ENCODE measurements at regions not wholly inside any gene's neighbourhood (a gene's known extent, or its start where the extent isn't known, plus 50 kb on each side); places are given as distances from the start of the nearest gene placed in this dataset.

DNA sequence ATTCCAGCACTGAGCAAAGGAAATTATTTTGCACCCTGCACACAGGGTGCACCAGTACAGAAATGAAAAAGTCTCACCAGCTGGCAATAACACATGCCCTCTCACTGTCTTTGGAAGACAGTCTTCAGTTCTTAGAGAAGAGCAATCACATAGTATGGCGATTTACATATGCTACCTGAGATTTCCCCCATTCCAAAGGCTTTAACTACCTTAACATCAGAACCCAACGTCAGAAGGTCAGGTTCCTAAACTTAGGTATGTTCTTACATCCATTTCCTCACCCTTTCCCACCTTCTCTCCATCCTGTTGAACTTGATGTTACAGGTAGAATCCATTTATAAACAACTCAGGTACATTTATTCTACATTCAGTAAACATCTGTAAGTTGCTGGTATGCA is 167.8 kb downstream of the PAWR start:
- peaks cover 4% of the 10 kb centered on the region; the same call in 1 of the 2 replicates for H3K9me2 ChIP-seq (ENCODE audit: insufficient read depth)
- DNase-seq, result no peak
- no peaks in the 10 kb centered on the region for H3K36me3 ChIP-seq (ENCODE audit: low read depth)
- intact Hi-C loops (cut with micrococcal nuclease; ENCODE audit: unreplicated experiment), result no loop called here
- no peak overlapping the region for H3K4me3 ChIP-seq
- H3F3A ChIP-seq (ENCODE audit: insufficient read depth, low read depth), result no peaks in the 10 kb centered on the region; the same call in 1 of the 2 replicates
- H3K27ac ChIP-seq, result no peak overlapping the region
- H3K4me1 ChIP-seq (replicated peaks; ENCODE audit: insufficient read depth), result no peaks in the 10 kb centered on the region
- H3K27me3 ChIP-seq (ENCODE audit: insufficient read depth, low read depth), result no peaks in the 10 kb centered on the region
- no TSS peak for BruUV-seq (replicated peaks)
- H3K79me2 ChIP-seq (ENCODE audit: low read depth), result no peaks in the 10 kb centered on the region
- ChIA-PET CTCF (interaction anchor here (0.7 kb wide), 1 partner anchor 971 kb away, joined by 4 read pairs; no protein-coding TSS in a partner anchor), POLR2A (ENCODE audit: unreplicated experiment) (no interaction called here)
- H4K20me1 ChIP-seq (ENCODE audit: insufficient read depth), result no peaks in the 10 kb centered on the region
- no peak overlapping the region for H3K4me2 ChIP-seq
- TF ChIP-seq, protein P1, sequence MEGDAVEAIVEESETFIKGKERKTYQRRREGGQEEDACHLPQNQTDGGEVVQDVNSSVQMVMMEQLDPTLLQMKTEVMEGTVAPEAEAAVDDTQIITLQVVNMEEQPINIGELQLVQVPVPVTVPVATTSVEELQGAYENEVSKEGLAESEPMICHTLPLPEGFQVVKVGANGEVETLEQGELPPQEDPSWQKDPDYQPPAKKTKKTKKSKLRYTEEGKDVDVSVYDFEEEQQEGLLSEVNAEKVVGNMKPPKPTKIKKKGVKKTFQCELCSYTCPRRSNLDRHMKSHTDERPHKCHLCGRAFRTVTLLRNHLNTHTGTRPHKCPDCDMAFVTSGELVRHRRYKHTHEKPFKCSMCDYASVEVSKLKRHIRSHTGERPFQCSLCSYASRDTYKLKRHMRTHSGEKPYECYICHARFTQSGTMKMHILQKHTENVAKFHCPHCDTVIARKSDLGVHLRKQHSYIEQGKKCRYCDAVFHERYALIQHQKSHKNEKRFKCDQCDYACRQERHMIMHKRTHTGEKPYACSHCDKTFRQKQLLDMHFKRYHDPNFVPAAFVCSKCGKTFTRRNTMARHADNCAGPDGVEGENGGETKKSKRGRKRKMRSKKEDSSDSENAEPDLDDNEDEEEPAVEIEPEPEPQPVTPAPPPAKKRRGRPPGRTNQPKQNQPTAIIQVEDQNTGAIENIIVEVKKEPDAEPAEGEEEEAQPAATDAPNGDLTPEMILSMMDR (conservative IDR thresholded peaks at IDR 0.05), result no peak
- no peak for TF ChIP-seq EZH2 (IDR thresholded peaks at IDR 0.05; ENCODE audit: low read depth)
- no peaks in the 10 kb centered on the region for H3K9me3 ChIP-seq (ENCODE audit: insufficient read depth, low read depth)
- no peak overlapping the region for H2AFZ ChIP-seq

DNA sequence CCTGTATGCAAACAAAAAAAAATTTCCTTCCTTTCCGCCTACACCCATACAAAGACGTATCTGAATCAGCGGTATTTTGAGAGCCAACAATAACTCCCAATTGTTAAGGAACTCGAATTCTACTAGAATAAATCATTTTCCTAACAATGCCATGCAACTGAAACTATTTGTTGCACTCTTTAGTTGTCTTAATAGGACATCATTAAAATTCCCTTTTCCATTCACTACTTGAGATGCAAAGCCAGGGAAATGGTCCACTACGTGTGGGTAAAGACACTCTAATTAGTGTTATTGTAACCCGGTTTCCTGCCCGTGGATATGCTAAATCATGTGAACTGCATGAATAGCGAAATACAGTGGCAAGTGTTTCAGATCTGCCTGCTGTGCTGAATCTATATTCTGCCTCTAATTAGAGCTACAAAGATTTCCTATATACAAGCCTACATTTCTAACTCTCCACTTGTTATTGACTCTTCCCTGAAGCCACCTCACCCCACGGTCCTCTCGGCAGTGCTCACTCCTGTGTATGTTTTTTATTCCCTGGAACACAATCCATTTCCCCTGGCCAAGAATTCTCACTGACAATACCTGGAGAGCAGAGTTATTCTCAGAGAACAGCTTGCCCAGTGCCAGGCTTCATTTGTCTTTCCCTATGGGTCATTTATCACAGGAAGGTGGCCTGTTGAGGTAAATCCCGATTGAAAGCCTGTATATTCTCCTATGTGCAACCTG is 168.3 kb downstream of the PAWR start:
- CTCF ChIA-PET, result interaction anchor here (0.7 kb wide), 1 partner anchor 971 kb away, joined by 4 read pairs; no protein-coding TSS in a partner anchor
- no peaks in the 10 kb centered on the region; the same call in 1 of the 2 replicates for H3K36me3 ChIP-seq (ENCODE audit: low read depth)
- no peak overlapping the region for H3K27ac ChIP-seq
- H3F3A ChIP-seq (ENCODE audit: insufficient read depth, low read depth), result no peaks in the 10 kb centered on the region; the same call in 1 of the 2 replicates
- H3K4me3 ChIP-seq, result no peak overlapping the region
- no peak overlapping the region for H2AFZ ChIP-seq
- no peaks in the 10 kb centered on the region for H4K20me1 ChIP-seq (ENCODE audit: insufficient read depth)
- intact Hi-C loops (cut with micrococcal nuclease; ENCODE audit: unreplicated experiment), result no loop called here
- no peak overlapping the region for H3K4me2 ChIP-seq
- no TSS peak for BruUV-seq (replicated peaks)
- peaks cover 4% of the 10 kb centered on the region; the same call in 1 of the 2 replicates for H3K9me2 ChIP-seq (ENCODE audit: insufficient read depth)
- POLR2A ChIA-PET (ENCODE audit: unreplicated experiment), result no interaction called here
- H3K9me3 ChIP-seq (ENCODE audit: insufficient read depth, low read depth), result no peaks in the 10 kb centered on the region
- TF ChIP-seq, protein P1 (conservative IDR thresholded peaks at IDR 0.05), result no peak
- TF ChIP-seq EZH2 (IDR thresholded peaks at IDR 0.05; ENCODE audit: low read depth), result no peak
- H3K79me2 ChIP-seq (ENCODE audit: low read depth), result no peaks in the 10 kb centered on the region
- no peaks in the 10 kb centered on the region for H3K4me1 ChIP-seq (replicated peaks; ENCODE audit: insufficient read depth)
- DNase-seq, result no peak
- H3K27me3 ChIP-seq (ENCODE audit: insufficient read depth, low read depth), result no peaks in the 10 kb centered on the region

DNA sequence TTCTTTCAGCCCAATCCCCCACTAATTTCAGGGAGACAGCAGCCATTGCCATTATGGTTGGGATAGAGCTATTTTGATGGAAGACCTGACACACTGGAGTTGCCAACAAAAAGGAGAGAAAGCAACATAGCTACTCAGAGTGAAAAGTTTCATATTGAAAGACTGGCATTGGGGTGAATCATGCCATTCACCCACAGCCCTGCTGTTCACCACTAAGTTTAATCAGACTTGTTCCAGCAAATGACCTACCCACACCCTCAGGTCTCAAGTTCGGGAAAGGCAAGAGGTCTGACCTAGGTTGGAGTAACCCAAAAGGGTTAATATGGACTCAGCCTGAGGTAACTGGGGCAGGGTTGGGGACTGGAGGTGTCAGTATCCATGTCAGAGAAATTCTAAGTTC is 169.2 kb downstream of the PAWR start:
- no TSS peak for BruUV-seq (replicated peaks)
- no peak for DNase-seq

More for the DNA sequence above, 169.2 kb downstream of the PAWR start:
- no peaks in the 10 kb centered on the region for H3K79me2 ChIP-seq (ENCODE audit: low read depth)
- H2AFZ ChIP-seq, result no peak overlapping the region
- H3K4me3 ChIP-seq, result no peak overlapping the region
- no peaks in the 10 kb centered on the region; the same call in 1 of the 2 replicates for H3K36me3 ChIP-seq (ENCODE audit: low read depth)
- H3K4me2 ChIP-seq, result no peak overlapping the region
- H4K20me1 ChIP-seq (ENCODE audit: insufficient read depth), result no peaks in the 10 kb centered on the region
- intact Hi-C loops (cut with micrococcal nuclease; ENCODE audit: unreplicated experiment), result no loop called here
- peaks cover 4% of the 10 kb centered on the region; the same call in 1 of the 2 replicates for H3K9me2 ChIP-seq (ENCODE audit: insufficient read depth)
- no peaks in the 10 kb centered on the region for H3K27me3 ChIP-seq (ENCODE audit: insufficient read depth, low read depth)
- CTCF ChIA-PET, result no interaction called here
- H3K4me1 ChIP-seq (replicated peaks; ENCODE audit: insufficient read depth), result no peaks in the 10 kb centered on the region
- no peaks in the 10 kb centered on the region; the same call in 1 of the 2 replicates for H3F3A ChIP-seq (ENCODE audit: insufficient read depth, low read depth)
- no peak for TF ChIP-seq EZH2 (IDR thresholded peaks at IDR 0.05; ENCODE audit: low read depth)
- TF ChIP-seq, protein P1 (conservative IDR thresholded peaks at IDR 0.05), result no peak
- H3K27ac ChIP-seq, result no peak overlapping the region
- POLR2A ChIA-PET (ENCODE audit: unreplicated experiment), result interaction anchor here (0.5 kb wide), 1 partner anchor 75 kb away, joined by 3 read pairs; no protein-coding TSS in a partner anchor
- peaks cover 4% of the 10 kb centered on the region; the same call in 1 of the 2 replicates for H3K9me3 ChIP-seq (ENCODE audit: insufficient read depth, low read depth)

All from PC-9 (cell line).